KMS-11 (cell line): ENCODE measurements at regions not wholly inside any gene's neighbourhood (a gene's known extent, or its start where the extent isn't known, plus 50 kb on each side); places are given as distances from the start of the nearest gene placed in this dataset.

Source experiments
- H2AFZ ChIP-seq: fragments of 200-600 bp; sonication (generic); 2 replicates; pipeline ENCODE4 v1.6.1; 2016; ENCODE audit warnings: antibody characterized with exemption, mixed run types, low read depth
- H3K27ac ChIP-seq: fragments of 200-600 bp; sonication (generic); 2 replicates; pipeline ENCODE4 v1.6.1; 2016; ENCODE audit warnings: mild to moderate bottlenecking, mixed run types
- H3K27me3 ChIP-seq: fragments of 200-600 bp; sonication (generic); 2 replicates; pipeline ENCODE4 v1.6.1; 2017; ENCODE audit warnings: mild to moderate bottlenecking, low read depth, mixed run types, moderate library complexity; ENCODE audit not compliant: insufficient read depth
- H3K36me3 ChIP-seq: fragments of 200-600 bp; sonication (generic); 2 replicates; pipeline ENCODE4 v1.6.1; 2017; ENCODE audit warnings: mild to moderate bottlenecking, mixed run types; ENCODE audit not compliant: insufficient read depth
- H3K4me1 ChIP-seq: fragments of 200-600 bp; sonication (generic); 2 replicates; pipeline ENCODE4 v1.6.1; 2016; ENCODE audit warnings: mild to moderate bottlenecking, low read depth, mixed run types; ENCODE audit not compliant: poor library complexity, severe bottlenecking
- H3K4me2 ChIP-seq: fragments of 200-600 bp; sonication (generic); 2 replicates; pipeline ENCODE4 v1.7.0; 2016; ENCODE audit warnings: mild to moderate bottlenecking, mixed run types
- H3K4me3 ChIP-seq: fragments of 200-600 bp; sonication (generic); IDR thresholded peaks from 2 replicates; pipeline ENCODE4 v1.6.1; 2017; ENCODE audit warnings: low read depth, low read length, mixed read lengths; ENCODE audit not compliant: insufficient read depth
- H3K79me2 ChIP-seq: fragments of 200-600 bp; sonication (generic); 2 replicates; pipeline ENCODE4 v1.6.1; 2016; ENCODE audit warnings: low read depth, mixed run types; ENCODE audit not compliant: insufficient read depth
- H3K9ac ChIP-seq: fragments of 200-600 bp; sonication (generic); 2 replicates; pipeline ENCODE4 v1.6.1; 2016; ENCODE audit warnings: mild to moderate bottlenecking, mixed run types
- H4K20me1 ChIP-seq: fragments of 200-600 bp; sonication (generic); 2 replicates; pipeline ENCODE4 v1.6.1; 2016; ENCODE audit warnings: mild to moderate bottlenecking, mixed run types; ENCODE audit not compliant: insufficient read depth
- TF ChIP-seq, protein P1 (sequence below): fragments of 200-600 bp; sonication (generic); conservative IDR thresholded peaks from 2 replicates; pipeline ENCODE4 v1.6.1; 2017; ENCODE audit warnings: low read depth, mild to moderate bottlenecking, antibody characterized with exemption, low read length, moderate library complexity, mixed read lengths

DNA sequence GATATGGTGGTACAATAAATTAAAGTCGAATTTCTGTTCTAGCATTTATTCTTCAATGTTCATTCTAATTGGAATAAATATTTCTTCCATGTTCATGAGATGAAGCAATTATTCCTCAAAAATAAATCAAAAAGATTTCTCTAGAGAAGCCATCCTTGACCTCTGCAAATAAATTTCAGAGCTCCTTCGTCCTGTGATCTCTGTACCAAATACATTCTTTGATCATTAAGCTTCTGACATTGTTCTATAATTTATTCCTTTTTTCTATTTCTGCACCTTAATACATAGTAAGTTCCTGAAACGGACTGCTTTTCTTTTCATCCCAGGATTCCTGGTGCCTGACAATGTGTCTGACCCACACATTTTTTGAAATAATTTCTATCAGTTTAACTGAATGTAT lies 1039.3 kb upstream of the TYRP1 start:
- Histone ChIP-seq H3K9ac (no peak overlapping the region), H3K79me2 (no peaks in the 10 kb centered on the region), H4K20me1 (no peaks in the 10 kb centered on the region), H3K36me3 (no peaks in the 10 kb centered on the region), H3K4me1 (no peaks in the 10 kb centered on the region), H3K4me3 (no peak overlapping the region), H3K27ac (no peak overlapping the region), H3K4me2 (no peak overlapping the region), H3K27me3 (no peaks in the 10 kb centered on the region), H2AFZ (no peak overlapping the region)
- TF ChIP-seq, protein P1, sequence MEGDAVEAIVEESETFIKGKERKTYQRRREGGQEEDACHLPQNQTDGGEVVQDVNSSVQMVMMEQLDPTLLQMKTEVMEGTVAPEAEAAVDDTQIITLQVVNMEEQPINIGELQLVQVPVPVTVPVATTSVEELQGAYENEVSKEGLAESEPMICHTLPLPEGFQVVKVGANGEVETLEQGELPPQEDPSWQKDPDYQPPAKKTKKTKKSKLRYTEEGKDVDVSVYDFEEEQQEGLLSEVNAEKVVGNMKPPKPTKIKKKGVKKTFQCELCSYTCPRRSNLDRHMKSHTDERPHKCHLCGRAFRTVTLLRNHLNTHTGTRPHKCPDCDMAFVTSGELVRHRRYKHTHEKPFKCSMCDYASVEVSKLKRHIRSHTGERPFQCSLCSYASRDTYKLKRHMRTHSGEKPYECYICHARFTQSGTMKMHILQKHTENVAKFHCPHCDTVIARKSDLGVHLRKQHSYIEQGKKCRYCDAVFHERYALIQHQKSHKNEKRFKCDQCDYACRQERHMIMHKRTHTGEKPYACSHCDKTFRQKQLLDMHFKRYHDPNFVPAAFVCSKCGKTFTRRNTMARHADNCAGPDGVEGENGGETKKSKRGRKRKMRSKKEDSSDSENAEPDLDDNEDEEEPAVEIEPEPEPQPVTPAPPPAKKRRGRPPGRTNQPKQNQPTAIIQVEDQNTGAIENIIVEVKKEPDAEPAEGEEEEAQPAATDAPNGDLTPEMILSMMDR = no peak

DNA sequence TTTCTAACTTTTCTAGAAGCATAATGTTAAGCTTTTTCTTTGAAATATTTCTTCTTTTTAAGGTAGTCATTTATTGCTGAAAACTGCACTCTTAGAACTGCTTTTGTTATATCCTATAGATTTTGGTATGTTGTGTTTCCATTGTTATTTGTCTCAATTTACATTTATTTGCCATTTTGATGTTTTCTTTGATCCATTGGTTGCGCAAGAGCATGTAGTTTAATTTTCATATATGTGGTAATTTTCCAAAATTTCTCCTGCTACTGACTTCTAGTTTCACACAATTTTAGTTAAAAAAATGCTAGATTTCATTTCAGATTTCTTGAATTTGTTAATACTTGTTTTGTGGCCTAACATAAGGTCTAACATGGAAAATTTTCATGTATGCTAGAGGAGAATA lies 1029.3 kb upstream of the TYRP1 start:
- Histone ChIP-seq H2AFZ (no peak overlapping the region), H3K27ac (no peak overlapping the region), H3K27me3 (no peaks in the 10 kb centered on the region), H3K79me2 (no peaks in the 10 kb centered on the region), H4K20me1 (no peaks in the 10 kb centered on the region), H3K4me3 (no peak overlapping the region), H3K4me1 (no peaks in the 10 kb centered on the region), H3K9ac (no peak overlapping the region), H3K36me3 (no peaks in the 10 kb centered on the region), H3K4me2 (no peak overlapping the region)
- TF ChIP-seq, protein P1 = no peak

DNA sequence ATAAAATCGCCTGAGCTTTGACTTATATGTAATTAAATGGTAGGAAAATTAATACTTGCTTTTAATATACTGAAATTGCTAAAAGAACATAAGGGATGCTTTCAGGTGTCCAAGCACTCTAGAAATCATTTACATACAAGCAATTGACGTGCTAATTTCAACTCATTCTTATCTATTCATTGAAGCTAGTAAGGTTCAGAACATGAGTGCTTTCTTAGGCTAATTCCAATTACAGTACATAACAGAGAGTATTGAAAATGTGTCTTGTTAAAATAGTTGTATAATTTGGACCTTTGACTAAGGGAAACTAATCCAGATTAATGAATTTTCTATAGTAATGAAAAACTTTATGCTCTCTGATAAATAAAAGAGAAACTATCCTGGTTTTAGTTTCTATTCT lies 1016.4 kb upstream of the TYRP1 start:
- Histone ChIP-seq H3K27ac (no peak overlapping the region), H3K36me3 (no peaks in the 10 kb centered on the region), H3K27me3 (no peaks in the 10 kb centered on the region), H4K20me1 (no peaks in the 10 kb centered on the region), H3K4me2 (no peak overlapping the region), H3K79me2 (no peaks in the 10 kb centered on the region), H3K4me3 (no peak overlapping the region), H3K9ac (no peak overlapping the region), H2AFZ (no peak overlapping the region), H3K4me1 (peaks cover 5% of the 10 kb centered on the region)
- TF ChIP-seq, protein P1 = no peak

DNA sequence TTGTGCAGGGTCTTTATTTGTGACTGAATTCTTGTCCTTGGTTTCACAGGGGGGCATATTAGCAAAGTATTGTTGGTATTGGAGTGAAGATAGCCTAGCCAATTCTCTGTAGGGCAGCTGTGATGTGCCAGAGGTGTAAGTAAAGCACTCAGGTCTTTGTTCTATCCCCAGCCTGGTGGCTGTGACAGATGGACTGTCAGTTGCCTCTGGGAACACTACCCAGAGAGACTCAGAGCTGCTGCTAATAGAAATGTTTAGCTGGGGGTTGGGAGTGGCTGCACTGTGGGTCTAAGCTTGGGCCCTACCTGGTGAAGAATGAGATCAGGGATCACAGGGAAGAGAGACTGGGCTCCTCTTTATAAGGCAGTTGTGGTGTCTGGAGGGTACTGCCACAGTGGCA lies 1006.5 kb upstream of the TYRP1 start:
- H3K4me3 ChIP-seq = no peak overlapping the region
- no peak overlapping the region for H3K4me2 ChIP-seq
- no peak overlapping the region for H2AFZ ChIP-seq
- H3K27ac ChIP-seq = no peak overlapping the region
- H4K20me1 ChIP-seq = no peaks in the 10 kb centered on the region
- TF ChIP-seq, protein P1 = no peak
- H3K9ac ChIP-seq = no peak overlapping the region
- H3K36me3 ChIP-seq = no peaks in the 10 kb centered on the region
- H3K27me3 ChIP-seq = no peaks in the 10 kb centered on the region
- H3K79me2 ChIP-seq = no peaks in the 10 kb centered on the region
- no peaks in the 10 kb centered on the region for H3K4me1 ChIP-seq

DNA sequence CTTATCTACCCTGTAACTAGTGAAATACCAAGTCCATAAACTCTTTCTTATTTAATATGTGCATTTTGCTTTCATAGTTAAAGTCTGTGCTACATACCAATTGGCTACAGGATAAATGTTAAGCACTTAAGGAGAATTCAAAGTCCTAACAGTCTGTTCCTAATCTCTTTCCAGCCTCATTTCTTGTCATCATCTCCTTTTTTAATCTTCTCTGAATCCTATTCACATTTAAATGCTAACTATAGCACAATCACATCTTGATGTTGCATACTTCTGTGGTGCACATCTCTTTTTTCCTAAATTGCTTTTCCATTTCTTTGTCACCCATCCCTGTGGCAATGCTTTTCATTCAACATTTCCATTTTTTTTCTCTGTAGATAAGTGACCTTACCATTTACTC lies 996.1 kb upstream of the TYRP1 start:
- TF ChIP-seq, protein P1 = no peak
- Histone ChIP-seq H3K4me3 (no peak overlapping the region), H3K4me1 (no peaks in the 10 kb centered on the region), H3K27me3 (no peaks in the 10 kb centered on the region), H3K4me2 (no peak overlapping the region), H3K79me2 (no peaks in the 10 kb centered on the region), H2AFZ (no peak overlapping the region), H3K27ac (no peak overlapping the region), H3K9ac (no peak overlapping the region), H3K36me3 (no peaks in the 10 kb centered on the region), H4K20me1 (no peaks in the 10 kb centered on the region)
